K562 (cell line): ENCODE measurements at regions not wholly inside any gene's neighbourhood (a gene's known extent, or its start where the extent isn't known, plus 50 kb on each side); places are given as distances from the start of the nearest gene placed in this dataset.

Source experiments
- ATAC-seq: fragments of 200-7000 bp; cut with Tn5 transposase; 3 replicates; pipeline ENCODE4 v1.9.1; 2020; ENCODE audit warnings: moderate library complexity
- BruUV-seq: library from RNA; stranded (reverse); fragments of 400-500 nt; replicated peaks from 2 replicates; lab custom pipeline; 2021; lab: Mats Ljungman, UMichigan
- CTCF ChIA-PET: fragments of 300-600 bp; formaldehyde crosslinking; extraction: SDS; loops from one replicate; lab custom pipeline; 2021; ENCODE audit warnings: low intra/inter-chr PET ratio; lab: Yijun Ruan, JAX
- POLR2A ChIA-PET: fragments of 300-600, 350-650 bp; sonication (Branson Sonifier 250); formaldehyde crosslinking; extraction: SDS; loops from one replicate; lab custom pipeline; 2021; ENCODE audit warnings: antibody characterized with exemption, inconsistent platforms; lab: Yijun Ruan, JAX
- DNase-seq, 4 experiments: peaks; one replicate each; pipeline versions ENCODE4 v3.0.0 to v3.0.0-alpha.2; 2011 to 2018; ENCODE audit warnings: low spot score in 3 of 4, mixed read lengths in 3 of 4; ENCODE audit errors: extremely low read depth in 1 of 4
- FAIRE-seq: peaks from 2 replicates; lab custom pipeline; 2011; peaks lifted over from hg19 to GRCh38; lab: Jason Lieb, UNC
- H2AFZ ChIP-seq: 2 replicates; pipeline ENCODE4 v1.6.0; 2011; ENCODE audit warnings: low read depth, low read length, control low read depth, inconsistent platforms
- H3K27ac ChIP-seq: fragments of 200-600 bp; 3 replicates; pipeline ENCODE4 v1.8.0; 2011; ENCODE audit warnings: low read depth, mild to moderate bottlenecking, control low read depth, inconsistent platforms, low read length, moderate library complexity, mixed read lengths; ENCODE audit errors: extremely low read depth
- H3K27me3 ChIP-seq, 2 experiments: fragments of 300-600 bp in 1 of 2; 2 replicates in 1 of 2; 3 replicates in 1 of 2; pipeline versions ENCODE4 v1.6.0 to v1.8.0; 2011; ENCODE audit warnings: inconsistent platforms in 2 of 2, low read length in 2 of 2, mild to moderate bottlenecking in 1 of 2, mixed read lengths in 1 of 2, moderate library complexity in 1 of 2; ENCODE audit not compliant: control insufficient read depth in 2 of 2, insufficient read depth in 2 of 2
- H3K36me3 ChIP-seq: fragments of 300-600 bp; 3 replicates; pipeline ENCODE4 v1.8.0; 2011; ENCODE audit warnings: mild to moderate bottlenecking, low read length, inconsistent platforms; ENCODE audit not compliant: control insufficient read depth, insufficient read depth
- H3K4me1 ChIP-seq, 2 experiments: fragments of 200-600 bp in 1 of 2; replicated peaks in 1 of 2; 2 replicates in 1 of 2; 3 replicates in 1 of 2; pipeline versions ENCODE4 v1.5.1 to v1.8.0; 2011; ENCODE audit warnings: inconsistent platforms in 2 of 2, low read length in 2 of 2, mild to moderate bottlenecking in 1 of 2, mixed read lengths in 1 of 2, moderate library complexity in 1 of 2; ENCODE audit not compliant: control insufficient read depth in 2 of 2, insufficient read depth in 2 of 2
- H3K4me2 ChIP-seq: 2 replicates; pipeline ENCODE4 v1.6.1; 2011; ENCODE audit warnings: low read length, control low read depth, inconsistent platforms, mixed read lengths; ENCODE audit not compliant: insufficient read depth
- H3K4me3 ChIP-seq: fragments of 200-600 bp; sonication (generic), shearing (Covaris generic); 2 replicates; pipeline ENCODE4 v1.5.1; 2016; ENCODE audit warnings: control low read depth, inconsistent platforms
- H3K79me2 ChIP-seq: fragments of 200-600 bp; 3 replicates; pipeline ENCODE4 v1.8.0; 2011; ENCODE audit warnings: low read length, inconsistent platforms; ENCODE audit not compliant: control insufficient read depth, insufficient read depth
- H3K9ac ChIP-seq, 2 experiments: 2 replicates each; pipeline versions ENCODE4 v1.6.0 to v1.6.1; 2011; ENCODE audit warnings: low read depth in 2 of 2, low read length in 2 of 2, control low read depth in 1 of 2, inconsistent platforms in 1 of 2, mild to moderate bottlenecking in 1 of 2, mixed read lengths in 1 of 2; ENCODE audit not compliant: insufficient read depth in 1 of 2
- H3K9me1 ChIP-seq: one replicate; pipeline ENCODE4 v1.6.0; 2011; ENCODE audit warnings: inconsistent platforms, mild to moderate bottlenecking, low read length, moderate library complexity; ENCODE audit not compliant: control insufficient read depth, insufficient read depth
- H3K9me3 ChIP-seq: replicated peaks from 2 replicates; pipeline ENCODE4 v1.5.1; 2011; ENCODE audit warnings: low read depth, low read length, inconsistent platforms; ENCODE audit not compliant: control insufficient read depth, insufficient read depth
- H4K20me1 ChIP-seq: replicated peaks from 2 replicates; pipeline ENCODE4 v1.6.1; 2011; ENCODE audit warnings: low read length, inconsistent platforms, mixed read lengths; ENCODE audit not compliant: control insufficient read depth, insufficient read depth
- ESRRA ChIP-seq: fragments of 450-650 bp; IDR thresholded peaks from 2 replicates; pipeline ENCODE4 v1.6.1; 2014; ENCODE audit warnings: low read depth, mild to moderate bottlenecking, moderate library complexity, borderline replicate concordance
- FOXA1 ChIP-seq: fragments of 450-650 bp; IDR thresholded peaks from 2 replicates; pipeline ENCODE4 v1.6.1; 2016; ENCODE audit warnings: mild to moderate bottlenecking, borderline replicate concordance
- MGA ChIP-seq: fragments of 450-650 bp; IDR thresholded peaks from 2 replicates; pipeline ENCODE4 v1.6.1; 2016; ENCODE audit warnings: mild to moderate bottlenecking, moderate library complexity
- POLR3G ChIP-seq: IDR thresholded peaks from 2 replicates; pipeline ENCODE4 v1.6.1; 2011; ENCODE audit not compliant: insufficient read length, insufficient replicate concordance; ENCODE audit errors: extremely low read depth
- RBM15 ChIP-seq: fragments of 200-400 bp; formaldehyde crosslinking; IDR thresholded peaks from 2 replicates; pipeline ENCODE4 v1.6.1; 2018; ENCODE audit warnings: mild to moderate bottlenecking, low read length, moderate library complexity; ENCODE audit not compliant: insufficient read depth
- SLC30A9 ChIP-seq: fragments of 250-450 bp; sonication (Bioruptor Pico); IDR thresholded peaks from 2 replicates; pipeline ENCODE4 v1.8.0; 2022; ENCODE audit warnings: mild to moderate bottlenecking, moderate library complexity
- SMC3 ChIP-seq: conservative IDR thresholded peaks from 2 replicates; pipeline ENCODE4 v1.6.1; 2011; ENCODE audit warnings: low read depth, low read length, improper control_type of control experiment; ENCODE audit not compliant: insufficient read depth
- SNRNP70 ChIP-seq: fragments of 200-400 bp; formaldehyde crosslinking; optimal IDR thresholded peaks from 2 replicates; pipeline ENCODE3; 2017; ENCODE audit warnings: low read depth, low read length
- ZNF212 ChIP-seq: fragments of 450-650 bp; formaldehyde crosslinking; IDR thresholded peaks from 2 replicates; pipeline ENCODE4 v1.4.0; 2020; ENCODE audit warnings: mild to moderate bottlenecking
- ZNF398 ChIP-seq: fragments of 250-450 bp; sonication (Bioruptor Pico); IDR thresholded peaks from 2 replicates; pipeline ENCODE4 v1.8.0; 2021; ENCODE audit warnings: moderate library complexity, mild to moderate bottlenecking, inconsistent platforms
- ZNF644 ChIP-seq: fragments of 200-800 bp; sonication (Bioruptor generic); IDR thresholded peaks from 2 replicates; pipeline ENCODE4 v1.6.1; 2016; ENCODE audit warnings: low read depth, missing genetic modification characterization, missing compliant biosample characterization
- WGBS: fragments of 100-300 bp; shearing (Covaris generic); methylation state at CpG from one replicate; pipeline ENCODE4 v1.1.6; 2016; ENCODE audit warnings: low coverage, mixed read lengths; ENCODE audit not compliant: insufficient coverage; ENCODE audit errors: missing lambda C conversion rate; 5-methylcytosine and 5-hydroxymethylcytosine counted together
- in situ Hi-C: fragments of 300-500 bp; cut with MboI; formaldehyde crosslinking; loops from 4 replicates; pipeline ENCODE4 v1.15.0; 2018; ENCODE audit warnings: inconsistent platforms, mixed read lengths
- intact Hi-C: fragments of 100-400 bp; cut with micrococcal nuclease; formaldehyde crosslinking; loops from 2 replicates; pipeline ENCODE4 v1.14.2; 2022

DNA sequence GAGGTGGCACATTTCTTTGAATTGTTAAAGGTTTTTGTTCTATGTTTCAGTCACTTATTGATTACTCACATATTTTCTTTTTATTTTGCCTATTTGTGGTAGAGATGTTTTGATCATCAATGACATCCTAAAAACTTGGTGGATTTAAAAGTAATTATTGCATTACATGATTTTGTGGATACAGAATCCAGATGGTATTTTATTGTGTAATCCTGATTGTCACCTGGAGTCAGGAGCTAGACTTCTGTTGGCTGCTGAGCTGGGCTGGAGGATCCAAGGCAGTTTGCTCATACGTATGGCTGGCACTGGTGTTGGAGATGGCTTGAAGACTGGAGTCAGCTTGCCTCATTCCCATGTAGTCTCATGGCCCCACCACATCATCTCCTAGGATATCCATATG is 1009.6 kb upstream of the PCDH7 start:
- H3K4me1 ChIP-seq: no peaks in the 10 kb centered on the region
- H3K9ac ChIP-seq: no peak overlapping the region
- no peaks in the 10 kb centered on the region for H3K9me1 ChIP-seq
- ATAC-seq (no peak), FAIRE-seq (no peak), DNase-seq (no peak)
- H2AFZ ChIP-seq: no peak overlapping the region
- H3K27me3 ChIP-seq: no peaks in the 10 kb centered on the region
- no peaks in the 10 kb centered on the region for H3K79me2 ChIP-seq
- no TSS peak for BruUV-seq
- H3K4me2 ChIP-seq: no peak overlapping the region
- CTCF ChIA-PET: no interaction called here
- H4K20me1 ChIP-seq: no peaks in the 10 kb centered on the region
- no peak overlapping the region for H3K4me3 ChIP-seq
- H3K36me3 ChIP-seq: no peaks in the 10 kb centered on the region
- POLR2A ChIA-PET: no interaction called here
- intact Hi-C loops (no loop called here), in situ Hi-C loops (no loop called here)
- no peaks in the 10 kb centered on the region for H3K9me3 ChIP-seq
- 0% methylated on average over 1 of the region's 1 CpG for WGBS
- no peak overlapping the region for H3K27ac ChIP-seq
- no peak for TF ChIP-seq SLC30A9 (CRISPR knock-in tag)
- no peak for TF ChIP-seq FOXA1
- no peak for TF ChIP-seq RBM15
- TF ChIP-seq ESRRA: no peak
- TF ChIP-seq ZNF212 (CRISPR knock-in tag): no peak
- TF ChIP-seq POLR3G: no peak
- no peak for TF ChIP-seq ZNF398 (CRISPR knock-in tag)
- no peak for TF ChIP-seq SNRNP70
- TF ChIP-seq MGA: no peak
- no peak for TF ChIP-seq ZNF644 (tag)
- no peak for TF ChIP-seq SMC3
